Endothelial cell (in vitro differentiated cells): ENCODE measurements at regions not wholly inside any gene's neighbourhood (a gene's known extent, or its start where the extent isn't known, plus 50 kb on each side); places are given as distances from the start of the nearest gene placed in this dataset.
"Not testable (repeated sequence)": the region's sequence is repeated elsewhere in the genome, so short reads cannot be mapped to it uniquely, and the experiment has no call there.

ENCODE experiments used
- DNase-seq: peaks from one replicate; pipeline ENCODE4 v3.0.0; 2021; ENCODE audit warnings: low spot score
- H3K27ac Mint-ChIP-seq: one replicate; pipeline ENCODE4 v1.8.0; 2021; ENCODE audit warnings: mixed read lengths, inconsistent platforms; ENCODE audit not compliant: unreplicated experiment
- H3K27me3 Mint-ChIP-seq: one replicate; pipeline ENCODE4 v1.8.0; 2021; ENCODE audit warnings: mild to moderate bottlenecking, moderate library complexity, mixed read lengths, inconsistent platforms; ENCODE audit not compliant: unreplicated experiment
- H3K36me3 Mint-ChIP-seq: one replicate; pipeline ENCODE4 v1.8.0; 2021; ENCODE audit warnings: mild to moderate bottlenecking, low read depth, mixed read lengths, inconsistent platforms; ENCODE audit not compliant: unreplicated experiment
- H3K4me1 Mint-ChIP-seq: one replicate; pipeline ENCODE4 v1.8.0; 2021; ENCODE audit warnings: mild to moderate bottlenecking, mixed read lengths, inconsistent platforms; ENCODE audit not compliant: unreplicated experiment
- H3K4me3 Mint-ChIP-seq: one replicate; pipeline ENCODE4 v1.8.0; 2021; ENCODE audit warnings: mild to moderate bottlenecking, mixed read lengths, inconsistent platforms; ENCODE audit not compliant: unreplicated experiment
- H3K9me3 Mint-ChIP-seq: one replicate; pipeline ENCODE4 v1.8.0; 2021; ENCODE audit warnings: mixed read lengths, inconsistent platforms; ENCODE audit not compliant: unreplicated experiment
- CTCF ChIP-seq: fragments of 200-600 bp; sonication (generic); IDR thresholded peaks from one replicate; pipeline ENCODE4 v1.5.0; 2021; ENCODE audit warnings: antibody characterized with exemption; ENCODE audit not compliant: unreplicated experiment

- H3K27ac Mint-ChIP-seq = peak overlapping the region; percentile 84
- H3K27me3 Mint-ChIP-seq = peaks cover 5% of the 10 kb centered on the region
- H3K4me3 Mint-ChIP-seq = no peak overlapping the region
- no peaks in the 10 kb centered on the region for H3K9me3 Mint-ChIP-seq
- peaks cover 40% of the 10 kb centered on the region for H3K4me1 Mint-ChIP-seq
- no peaks in the 10 kb centered on the region for H3K36me3 Mint-ChIP-seq
- DNase-seq = no peak
- no peak for TF ChIP-seq CTCF
Measured at GRCh38 chr1:94299627-94300553, 62.5 kb upstream of the ARHGAP29 start.

- no peaks in the 10 kb centered on the region for H3K36me3 Mint-ChIP-seq
- DNase-seq = no peak
- no peaks in the 10 kb centered on the region for H3K9me3 Mint-ChIP-seq
- H3K4me1 Mint-ChIP-seq = peaks cover 40% of the 10 kb centered on the region
- H3K27ac Mint-ChIP-seq = peak overlapping the region; percentile 84
- no peak for TF ChIP-seq CTCF
- H3K4me3 Mint-ChIP-seq = no peak overlapping the region
- H3K27me3 Mint-ChIP-seq = peaks cover 5% of the 10 kb centered on the region
Measured at GRCh38 chr1:94298861-94299260, 61.5 kb upstream of the ARHGAP29 start.

GRCh38 chr1:94296018-94296417 lies 58.6 kb upstream of the ARHGAP29 start:
- Mint-ChIP-seq H3K36me3 (no peaks in the 10 kb centered on the region), H3K27me3 (peaks cover 1% of the 10 kb centered on the region), H3K27ac (no peak overlapping the region), H3K9me3 (no peaks in the 10 kb centered on the region), H3K4me3 (no peak overlapping the region), H3K4me1 (peaks cover 28% of the 10 kb centered on the region)
- TF ChIP-seq CTCF = no peak
- DNase-seq = no peak

- not testable (repeated sequence) for H3K27me3 Mint-ChIP-seq, H3K4me3 Mint-ChIP-seq, H3K36me3 Mint-ChIP-seq, DNase-seq, H3K27ac Mint-ChIP-seq, H3K4me1 Mint-ChIP-seq, H3K9me3 Mint-ChIP-seq
Measured at GRCh38 chr1:94292978-94293377, 55.6 kb upstream of the ARHGAP29 start.

GRCh38 chr1:94289244-94289643 lies 51.9 kb upstream of the ARHGAP29 start:
- H3K36me3 Mint-ChIP-seq, H3K9me3 Mint-ChIP-seq, H3K4me1 Mint-ChIP-seq, H3K4me3 Mint-ChIP-seq, H3K27ac Mint-ChIP-seq, H3K27me3 Mint-ChIP-seq, DNase-seq: not testable (repeated sequence)
